ENCODE measurements at regions not wholly inside any gene's neighbourhood (a gene's known extent, or its start where the extent isn't known, plus 50 kb on each side); places are given as distances from the start of the nearest gene placed in this dataset.
A peak's percentile ranks its signal among the peaks of the same experiment; 100 is the strongest.

- H3K36me3 ChIP-seq = no peaks in the 10 kb centered on the region
- no peak for TF ChIP-seq CTCF (IDR thresholded peaks at IDR 0.05)
- TF ChIP-seq POLR2A (IDR thresholded peaks at IDR 0.05) = no peak
- H3K4me1 ChIP-seq = peaks cover 0 to 16% (median 4%) of the 10 kb centered on the region in 3 donors
- H3K4me3 ChIP-seq = no peak overlapping the region
- H3K9me3 ChIP-seq = no peaks in the 10 kb centered on the region
- no peaks in the 10 kb centered on the region for H3K27me3 ChIP-seq
- DNase-seq = no peak
- intact Hi-C loops (cut with DNase I) = no loop called here
- 37 to 51% methylated on average over 6 of the region's 6 CpGs for WGBS, 2 donors
- H3K27ac ChIP-seq = no peak overlapping the region
These were observed 295.5 kb downstream of the MEIS1 start for GRCh38 chr2:66730441-66730840.

- intact Hi-C loops (cut with DNase I) = no loop called here
- H3K4me1 ChIP-seq = peaks cover 0 to 16% (median 4%) of the 10 kb centered on the region in 3 donors
- no peak overlapping the region for H3K27ac ChIP-seq
- H3K36me3 ChIP-seq = no peaks in the 10 kb centered on the region
- no peaks in the 10 kb centered on the region for H3K9me3 ChIP-seq
- 77 to 81% methylated on average over 8 of the region's 8 CpGs for WGBS, 2 donors
- H3K27me3 ChIP-seq = no peaks in the 10 kb centered on the region
- H3K4me3 ChIP-seq = no peak overlapping the region
- no peak for DNase-seq
- no peak for TF ChIP-seq POLR2A (IDR thresholded peaks at IDR 0.05)
- no peak for TF ChIP-seq CTCF (IDR thresholded peaks at IDR 0.05)
These were observed 298.6 kb downstream of the MEIS1 start for GRCh38 chr2:66733364-66733999.

GRCh38 chr2:66748939-66749338 is 314.0 kb downstream of the MEIS1 start:
- Histone ChIP-seq H3K27ac (peak overlapping the region in 1 of 4 donors; percentile 53), H3K9me3 (no peaks in the 10 kb centered on the region), H3K36me3 (no peaks in the 10 kb centered on the region), H3K27me3 (no peaks in the 10 kb centered on the region), H3K4me3 (no peak overlapping the region), H3K4me1 (no peaks in the 10 kb centered on the region)
- no peak for DNase-seq
- WGBS, 2 donors = 39 to 47% methylated on average over 3 of the region's 3 CpGs
- TF ChIP-seq CTCF (IDR thresholded peaks at IDR 0.05) = no peak
- no peak for TF ChIP-seq POLR2A (IDR thresholded peaks at IDR 0.05)
- intact Hi-C loops (cut with DNase I) = no loop called here

- Histone ChIP-seq H3K4me3 (no peak overlapping the region), H3K27ac (peak overlapping the region in 2 of 4 donors; percentile 39 to 53), H3K9me3 (no peaks in the 10 kb centered on the region), H3K4me1 (no peaks in the 10 kb centered on the region), H3K36me3 (no peaks in the 10 kb centered on the region), H3K27me3 (no peaks in the 10 kb centered on the region)
- TF ChIP-seq CTCF (IDR thresholded peaks at IDR 0.05) (no peak), POLR2A (IDR thresholded peaks at IDR 0.05) (no peak)
- DNase-seq = no peak
- intact Hi-C loops (cut with DNase I) = no loop called here
- 55 to 75% methylated on average over 1 of the region's 1 CpG for WGBS, 2 donors
These were observed 314.6 kb downstream of the MEIS1 start for GRCh38 chr2:66749566-66749965.

DNA sequence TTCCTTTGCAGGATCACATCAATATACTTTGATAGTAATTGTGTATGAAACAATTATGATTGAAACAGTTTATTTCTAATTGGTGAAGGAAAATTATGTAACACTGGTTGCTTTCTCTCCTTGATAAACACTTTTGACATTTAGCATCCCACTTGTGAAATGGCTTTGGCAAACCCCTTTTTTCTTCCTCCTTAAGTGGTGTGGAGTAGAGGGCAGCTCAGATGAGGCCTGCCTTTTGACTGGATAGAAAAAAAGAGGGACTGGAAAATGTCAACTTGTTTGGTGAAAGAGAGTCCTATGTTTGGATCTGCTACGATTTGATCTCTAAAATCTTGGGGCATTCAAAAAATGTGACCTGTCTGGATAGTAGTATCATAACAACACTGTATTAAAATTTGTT is 318.3 kb downstream of the MEIS1 start:
- Histone ChIP-seq H3K36me3 (no peaks in the 10 kb centered on the region), H3K27ac (peak overlapping the region in 2 of 4 donors; percentile 26 to 31), H3K9me3 (no peaks in the 10 kb centered on the region), H3K4me1 (no peaks in the 10 kb centered on the region), H3K27me3 (no peaks in the 10 kb centered on the region), H3K4me3 (no peak overlapping the region)
- no peak for DNase-seq
- 52 to 76% methylated on average over 1 of the region's 1 CpG for WGBS, 2 donors
- intact Hi-C loops (cut with DNase I) = no loop called here
- TF ChIP-seq POLR2A (IDR thresholded peaks at IDR 0.05) = no peak

DNA sequence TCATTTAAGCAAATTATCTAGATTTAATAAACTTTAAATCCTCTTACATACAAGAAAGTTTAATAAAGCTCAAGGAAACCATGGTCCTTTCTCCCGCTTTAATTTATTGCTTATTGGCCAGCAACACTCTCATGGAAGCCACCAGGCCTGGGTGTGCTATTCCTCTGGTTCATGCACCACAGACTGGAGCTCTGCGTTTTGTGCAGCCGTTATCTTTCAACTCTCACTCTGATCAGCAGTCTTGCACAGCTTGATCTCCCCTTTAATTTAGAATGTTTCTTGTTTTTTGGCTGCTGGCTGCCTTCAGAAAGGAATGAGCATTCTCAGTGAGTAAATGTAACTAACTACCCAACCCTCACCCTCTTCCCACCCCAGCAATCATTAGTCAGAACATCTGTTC is 318.7 kb downstream of the MEIS1 start:
- 75 to 81% methylated on average over 3 of the region's 3 CpGs for WGBS, 2 donors
- H3K36me3 ChIP-seq = no peaks in the 10 kb centered on the region

More for the DNA sequence above, 318.7 kb downstream of the MEIS1 start:
- Histone ChIP-seq H3K27me3 (no peaks in the 10 kb centered on the region), H3K27ac (peak overlapping the region in 2 of 4 donors; percentile 26 to 31), H3K4me1 (no peaks in the 10 kb centered on the region), H3K4me3 (no peak overlapping the region), H3K9me3 (no peaks in the 10 kb centered on the region)
- no peak for DNase-seq
- TF ChIP-seq CTCF (IDR thresholded peaks at IDR 0.05) (no peak), POLR2A (IDR thresholded peaks at IDR 0.05) (no peak)
- intact Hi-C loops (cut with DNase I) = no loop called here

Measured in esophagus squamous epithelium (tissue), 5 donors.